ENCODE measurements at regions not wholly inside any gene's neighbourhood (a gene's known extent, or its start where the extent isn't known, plus 50 kb on each side); places are given as distances from the start of the nearest gene placed in this dataset.

- no peak overlapping the region for H3K4me3 ChIP-seq (ENCODE audit: low read depth in 1 of 3, low read length in 3 of 3)
Measured at GRCh38 chr7:41449286-41449685, 253.6 kb downstream of the INHBA start.

GRCh38 chr7:41448104-41448503 is 254.8 kb downstream of the INHBA start:
- Histone ChIP-seq H3K36me3 (ENCODE audit: control insufficient read depth in 4 of 4, insufficient read depth in 3 of 4, low read depth in 1 of 4, low read length in 3 of 4) (no peaks in the 10 kb centered on the region), H3K4me1 (ENCODE audit: control insufficient read depth in 4 of 4, insufficient read depth in 4 of 4, low read length in 3 of 4) (peaks cover 17 to 53% (median 40%) of the 10 kb centered on the region in 4 donors), H3K27me3 (ENCODE audit: control insufficient read depth in 4 of 4, insufficient read depth in 4 of 4, low read length in 3 of 4) (no peaks in the 10 kb centered on the region), H3K9ac (ENCODE audit: low read depth in 1 of 2, low read length in 2 of 2) (peak overlapping the region in 1 of 2 donors; percentile 9), H3K9me3 (ENCODE audit: control insufficient read depth in 4 of 4, low read length in 3 of 4) (no peaks in the 10 kb centered on the region), H3K27ac (ENCODE audit: low read depth in 1 of 2, low read length in 2 of 2) (peak overlapping the region; percentile 2 to 71), H3K4me3 (ENCODE audit: low read depth in 1 of 3, low read length in 3 of 3) (no peak overlapping the region)
- DNase-seq (ENCODE audit: low spot score), result no peak
- TF ChIP-seq RAD21 (IDR thresholded peaks at IDR 0.05) (peak; percentile 66 to 73), HNF4A (conservative IDR thresholded peaks at IDR 0.05) (peak; percentile 92 to 96), SP1 (IDR thresholded peaks at IDR 0.05) (peak; percentile 89), RXRA (IDR thresholded peaks at IDR 0.05) (peak; percentile 93 to 97), MAX (IDR thresholded peaks at IDR 0.05) (peak; percentile 96), EGR1 (IDR thresholded peaks at IDR 0.05; ENCODE audit: low read depth in 2 of 2) (peak in 1 of 2 donors; percentile 84), NR2F2 (IDR thresholded peaks at IDR 0.05) (peak; percentile 51), CTCF (IDR thresholded peaks at IDR 0.05; ENCODE audit: low read depth, low read length, missing input control) (no peak), ZBTB33 (IDR thresholded peaks at IDR 0.05) (peak; percentile 89), JUND (IDR thresholded peaks at IDR 0.05) (peak; percentile 74 to 84), GABPA (IDR thresholded peaks at IDR 0.05 in 1 of 2, conservative IDR thresholded peaks at IDR 0.05 in 1 of 2) (peak in 1 of 2 donors; percentile 30), HNF4G (IDR thresholded peaks at IDR 0.05) (peak; percentile 42), FOXA1 (IDR thresholded peaks at IDR 0.05) (peak; percentile 28), YY1 (IDR thresholded peaks at IDR 0.05) (peak; percentile 88), REST (IDR thresholded peaks at IDR 0.05) (no peak), FOXA2 (IDR thresholded peaks at IDR 0.05) (peak; percentile 79), TAF1 (conservative IDR thresholded peaks at IDR 0.05) (no peak), ATF3 (IDR thresholded peaks at IDR 0.05) (peak; percentile 81)

More at GRCh38 chr7:41449286-41449685, 253.6 kb downstream of the INHBA start:
- H3K9me3 ChIP-seq (ENCODE audit: control insufficient read depth in 4 of 4, low read length in 3 of 4), result no peaks in the 10 kb centered on the region
- H3K27ac ChIP-seq (ENCODE audit: low read depth in 1 of 2, low read length in 2 of 2), result peak overlapping the region; percentile 39 to 54
- H3K27me3 ChIP-seq (ENCODE audit: control insufficient read depth in 4 of 4, insufficient read depth in 4 of 4, low read length in 3 of 4), result no peaks in the 10 kb centered on the region
- WGBS, result 37% methylated on average over 3 of the region's 3 CpGs
- TF ChIP-seq RXRA (IDR thresholded peaks at IDR 0.05) (peak in 1 of 2 donors; percentile 30), MAX (IDR thresholded peaks at IDR 0.05) (no peak)
- H3K36me3 ChIP-seq (ENCODE audit: control insufficient read depth in 4 of 4, insufficient read depth in 3 of 4, low read depth in 1 of 4, low read length in 3 of 4), result no peaks in the 10 kb centered on the region
- peaks cover 17 to 51% (median 40%) of the 10 kb centered on the region in 4 donors for H3K4me1 ChIP-seq (ENCODE audit: control insufficient read depth in 4 of 4, insufficient read depth in 4 of 4, low read length in 3 of 4)
- no peak overlapping the region for H3K9ac ChIP-seq (ENCODE audit: low read depth in 1 of 2, low read length in 2 of 2)
- no peak for DNase-seq (ENCODE audit: low spot score)

Data from liver (tissue), 8 donors.